Sigmoid colon (tissue), 4 donors: ENCODE measurements at regions not wholly inside any gene's neighbourhood (a gene's known extent, or its start where the extent isn't known, plus 50 kb on each side); places are given as distances from the start of the nearest gene placed in this dataset.

Source experiments
- EP300 ChIP-seq, 4 donors: sonication (generic); formaldehyde crosslinking; IDR thresholded peaks; one replicate each; pipeline ENCODE4 v1.6.1; 2017; ENCODE audit warnings: antibody characterized with exemption in 4 of 4
- POLR2A ChIP-seq, 2 donors: fragments of 450-650 bp; IDR thresholded peaks; one replicate each; pipeline ENCODE4 v1.6.1; 2016; ENCODE audit warnings: antibody characterized with exemption in 2 of 2, mild to moderate bottlenecking in 2 of 2, moderate library complexity in 2 of 2
- POLR2AphosphoS5 ChIP-seq, 4 donors: sonication (generic); formaldehyde crosslinking; IDR thresholded peaks; one replicate each; pipeline ENCODE4 v1.6.1; 2017; ENCODE audit warnings: antibody characterized with exemption in 4 of 4
- TF ChIP-seq, protein P1 (sequence below), 4 experiments: fragments of 450-650 bp in 3 of 4; fragments of 200-600 bp in 1 of 4; IDR thresholded peaks; one replicate each; pipeline ENCODE4 v1.5.1; 2016 to 2019; ENCODE audit warnings: antibody characterized with exemption in 4 of 4, mild to moderate bottlenecking in 3 of 4, moderate library complexity in 2 of 4

- TF ChIP-seq POLR2A (IDR thresholded peaks at IDR 0.05) = no peak
- no peak for TF ChIP-seq EP300 (IDR thresholded peaks at IDR 0.05)
- TF ChIP-seq, protein P1, sequence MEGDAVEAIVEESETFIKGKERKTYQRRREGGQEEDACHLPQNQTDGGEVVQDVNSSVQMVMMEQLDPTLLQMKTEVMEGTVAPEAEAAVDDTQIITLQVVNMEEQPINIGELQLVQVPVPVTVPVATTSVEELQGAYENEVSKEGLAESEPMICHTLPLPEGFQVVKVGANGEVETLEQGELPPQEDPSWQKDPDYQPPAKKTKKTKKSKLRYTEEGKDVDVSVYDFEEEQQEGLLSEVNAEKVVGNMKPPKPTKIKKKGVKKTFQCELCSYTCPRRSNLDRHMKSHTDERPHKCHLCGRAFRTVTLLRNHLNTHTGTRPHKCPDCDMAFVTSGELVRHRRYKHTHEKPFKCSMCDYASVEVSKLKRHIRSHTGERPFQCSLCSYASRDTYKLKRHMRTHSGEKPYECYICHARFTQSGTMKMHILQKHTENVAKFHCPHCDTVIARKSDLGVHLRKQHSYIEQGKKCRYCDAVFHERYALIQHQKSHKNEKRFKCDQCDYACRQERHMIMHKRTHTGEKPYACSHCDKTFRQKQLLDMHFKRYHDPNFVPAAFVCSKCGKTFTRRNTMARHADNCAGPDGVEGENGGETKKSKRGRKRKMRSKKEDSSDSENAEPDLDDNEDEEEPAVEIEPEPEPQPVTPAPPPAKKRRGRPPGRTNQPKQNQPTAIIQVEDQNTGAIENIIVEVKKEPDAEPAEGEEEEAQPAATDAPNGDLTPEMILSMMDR (IDR thresholded peaks at IDR 0.05) = no peak
- no peak for TF ChIP-seq POLR2AphosphoS5 (IDR thresholded peaks at IDR 0.05)
Measured at GRCh38 chr10:43946445-43946844, 297.8 kb upstream of the ZNF32 start.
